Stimulated activated CD8-positive, alpha-beta memory T cell treated with anti-CD3 and anti-CD28 coated beads, Interleukin-4, amount 100 ng/mL, for 1 hour (primary cell): ENCODE measurements at regions not wholly inside any gene's neighbourhood (a gene's known extent, or its start where the extent isn't known, plus 50 kb on each side); places are given as distances from the start of the nearest gene placed in this dataset.
"Not testable (repeated sequence)": the region's sequence is repeated elsewhere in the genome, so short reads cannot be mapped to it uniquely, and the experiment has no call there.

Source experiments
- DNase-seq, 2 donors: peaks; one replicate each; pipeline ENCODE4 v3.0.0-alpha.2; 2020; ENCODE audit warnings: low read depth in 2 of 2, low spot score in 1 of 2

GRCh38 chr13:48806522-48806921 is 152.8 kb downstream of the CYSLTR2 start:
- DNase-seq: no peak

- no peak for DNase-seq
Measured at GRCh38 chr13:48808683-48809082, 155.0 kb downstream of the CYSLTR2 start.

- DNase-seq: no peak
Measured at GRCh38 chr13:48810013-48810412, 156.3 kb downstream of the CYSLTR2 start.

- no peak for DNase-seq
Measured at GRCh38 chr13:48813518-48813917, 159.8 kb downstream of the CYSLTR2 start.

- DNase-seq: no peak
Measured at GRCh38 chr13:48816700-48817099, 159.0 kb upstream of the FNDC3A start.

- no peak for DNase-seq
Measured at GRCh38 chr13:48817166-48817802, 158.4 kb upstream of the FNDC3A start.

GRCh38 chr13:48818495-48819356 is 157.0 kb upstream of the FNDC3A start:
- no peak for DNase-seq

GRCh38 chr13:48819376-48819775 is 156.3 kb upstream of the FNDC3A start:
- no peak for DNase-seq

- no peak for DNase-seq
Measured at GRCh38 chr13:48819899-48820298, 155.8 kb upstream of the FNDC3A start.

GRCh38 chr13:48823526-48823925 is 152.2 kb upstream of the FNDC3A start:
- DNase-seq: not testable (repeated sequence)

GRCh38 chr13:48826039-48826438 is 149.7 kb upstream of the FNDC3A start:
- no peak for DNase-seq

- not testable (repeated sequence) for DNase-seq
Measured at GRCh38 chr13:48826922-48827454, 148.7 kb upstream of the FNDC3A start.

GRCh38 chr13:48827709-48828108 is 148.0 kb upstream of the FNDC3A start:
- no peak for DNase-seq

- no peak for DNase-seq
Measured at GRCh38 chr13:48828962-48829411, 146.7 kb upstream of the FNDC3A start.

- DNase-seq: no peak
Measured at GRCh38 chr13:48829536-48829935, 146.2 kb upstream of the FNDC3A start.

GRCh38 chr13:48831248-48831647 is 144.5 kb upstream of the FNDC3A start:
- no peak for DNase-seq

GRCh38 chr13:48833412-48833811 is 142.3 kb upstream of the FNDC3A start:
- no peak for DNase-seq

- not testable (repeated sequence) for DNase-seq
Measured at GRCh38 chr13:48835326-48835725, 140.4 kb upstream of the FNDC3A start.

GRCh38 chr13:48838193-48838973 is 137.3 kb upstream of the FNDC3A start:
- DNase-seq: no peak

GRCh38 chr13:48839171-48839570 is 136.5 kb upstream of the FNDC3A start:
- no peak for DNase-seq

GRCh38 chr13:48840366-48840765 is 135.3 kb upstream of the FNDC3A start:
- no peak for DNase-seq
